AG04450 (cell line): ENCODE measurements at regions not wholly inside any gene's neighbourhood (a gene's known extent, or its start where the extent isn't known, plus 50 kb on each side); places are given as distances from the start of the nearest gene placed in this dataset.

Experiments
- CTCF ChIA-PET: fragments of 300-600, 350-600 bp; formaldehyde crosslinking; extraction: SDS; loops from one replicate; lab custom pipeline; 2022; ENCODE audit warnings: antibody characterized with exemption, inconsistent platforms; lab: Charles Lee
- POLR2A ChIA-PET: fragments of 350-600 bp; formaldehyde crosslinking; extraction: SDS; loops from one replicate; lab custom pipeline; 2021; ENCODE audit warnings: antibody characterized with exemption, inconsistent platforms; lab: Yijun Ruan, JAX
- DNase-seq: peaks from one replicate; pipeline ENCODE4 v3.0.0-alpha.2; 2011; ENCODE audit warnings: low read depth, low spot score
- H3K27ac ChIP-seq: one replicate; pipeline ENCODE4 v1.5.1; 2012; ENCODE audit warnings: low read depth, low read length, control low read depth
- H3K27me3 ChIP-seq: one replicate; pipeline ENCODE4 v1.6.0; 2012; ENCODE audit warnings: low read length; ENCODE audit not compliant: control insufficient read depth, insufficient read depth
- H3K4me3 ChIP-seq: 2 replicates; pipeline ENCODE4 v1.5.1; 2011; ENCODE audit warnings: mild to moderate bottlenecking, low read depth, low read length, control low read depth
- H3K9me3 ChIP-seq: 2 replicates; pipeline ENCODE4 v1.5.1; 2012; ENCODE audit warnings: low read length; ENCODE audit not compliant: control insufficient read depth, insufficient read depth
- CTCF ChIP-seq: IDR thresholded peaks from 2 replicates; pipeline ENCODE4 v1.5.1; 2011; ENCODE audit warnings: low read depth, low read length, control low read depth, inconsistent platforms

GRCh38 chr3:14256046-14256445 lies 77.4 kb downstream of the LSM3 start:
- H3K27me3 ChIP-seq, result no peaks in the 10 kb centered on the region
- DNase-seq, result no peak
- ChIA-PET CTCF (interaction anchor here (1.0 to 6.7 kb wide), 2 partner anchors 53 to 206 kb away, joined by 3 to 112 read pairs; no protein-coding TSS in a partner anchor), POLR2A (no interaction called here)
- TF ChIP-seq CTCF, result no peak
- H3K9me3 ChIP-seq, result no peaks in the 10 kb centered on the region
- no peak overlapping the region for H3K4me3 ChIP-seq
- H3K27ac ChIP-seq, result no peak overlapping the region

- DNase-seq, result no peak
- TF ChIP-seq CTCF, result no peak
- no peak overlapping the region for H3K4me3 ChIP-seq
- H3K27ac ChIP-seq, result no peak overlapping the region
- no peaks in the 10 kb centered on the region for H3K9me3 ChIP-seq
- CTCF ChIA-PET, result interaction anchor here (1.0 to 6.7 kb wide), 2 partner anchors 54 to 206 kb away, joined by 3 to 112 read pairs; no protein-coding TSS in a partner anchor
- POLR2A ChIA-PET, result no interaction called here
- H3K27me3 ChIP-seq, result no peaks in the 10 kb centered on the region
Measured at GRCh38 chr3:14256561-14257342, 78.1 kb downstream of the LSM3 start.

GRCh38 chr3:14258906-14259904 lies 80.6 kb downstream of the LSM3 start:
- no peak for TF ChIP-seq CTCF
- Histone ChIP-seq H3K9me3 (no peaks in the 10 kb centered on the region; the same call in 1 of the 2 replicates), H3K27me3 (no peaks in the 10 kb centered on the region), H3K27ac (no peak overlapping the region), H3K4me3 (no peak overlapping the region)
- CTCF ChIA-PET, result interaction anchor here (0.5 to 6.7 kb wide), 7 partner anchors 12 to 202 kb away, joined by 3 to 112 read pairs (median 3); no protein-coding TSS in a partner anchor
- POLR2A ChIA-PET, result no interaction called here
- no peak for DNase-seq

GRCh38 chr3:14260463-14260862 lies 81.8 kb downstream of the LSM3 start:
- Histone ChIP-seq H3K4me3 (no peak overlapping the region), H3K9me3 (no peaks in the 10 kb centered on the region; the same call in 1 of the 2 replicates), H3K27ac (no peak overlapping the region), H3K27me3 (no peaks in the 10 kb centered on the region)
- ChIA-PET CTCF (interaction anchor here (0.5 to 6.7 kb wide), 36 partner anchors 8 to 391 kb away, joined by 3 to 112 read pairs (median 4); partner anchors contain the start of gene CCDC174), POLR2A (no interaction called here)
- TF ChIP-seq CTCF, result no peak
- no peak for DNase-seq
